Subcutaneous abdominal adipose tissue (tissue), 5 donors: ENCODE measurements at regions not wholly inside any gene's neighbourhood (a gene's known extent, or its start where the extent isn't known, plus 50 kb on each side); places are given as distances from the start of the nearest gene placed in this dataset.

ENCODE experiments used
- H3K27ac ChIP-seq: one replicate; pipeline ENCODE4 v1.7.0; 2013; ENCODE audit warnings: low read depth, mild to moderate bottlenecking, inconsistent platforms, low read length, moderate library complexity
- H3K27me3 ChIP-seq, 5 donors: one replicate each; pipeline ENCODE4 v1.7.0; 2013; ENCODE audit warnings: low read length in 5 of 5, inconsistent platforms in 1 of 5; ENCODE audit not compliant: control insufficient read depth in 5 of 5, insufficient read depth in 4 of 5
- H3K36me3 ChIP-seq, 5 donors: one replicate each; pipeline ENCODE4 v1.7.0; 2013; ENCODE audit warnings: low read length in 5 of 5; ENCODE audit not compliant: control insufficient read depth in 5 of 5, insufficient read depth in 5 of 5
- H3K4me1 ChIP-seq, 5 donors: one replicate each; pipeline ENCODE4 v1.7.0; 2013; ENCODE audit warnings: low read length in 5 of 5, mild to moderate bottlenecking in 3 of 5, moderate library complexity in 1 of 5; ENCODE audit not compliant: control insufficient read depth in 5 of 5, insufficient read depth in 5 of 5
- H3K4me3 ChIP-seq, 5 donors: one replicate each; pipeline ENCODE4 v1.7.0; 2013; ENCODE audit warnings: low read length in 5 of 5, low read depth in 1 of 5
- H3K9ac ChIP-seq, 5 donors: one replicate each; pipeline ENCODE4 v1.7.0; 2013; ENCODE audit warnings: low read length in 5 of 5, mild to moderate bottlenecking in 4 of 5, moderate library complexity in 3 of 5
- H3K9me3 ChIP-seq, 5 donors: one replicate each; pipeline ENCODE4 v1.7.0; 2013; ENCODE audit warnings: low read length in 5 of 5; ENCODE audit not compliant: control insufficient read depth in 5 of 5
- donor health status: healthy.
- donor health status: healthy.
- donor health status: healthy.
- donor health status: healthy.
- donor health status: healthy.

DNA sequence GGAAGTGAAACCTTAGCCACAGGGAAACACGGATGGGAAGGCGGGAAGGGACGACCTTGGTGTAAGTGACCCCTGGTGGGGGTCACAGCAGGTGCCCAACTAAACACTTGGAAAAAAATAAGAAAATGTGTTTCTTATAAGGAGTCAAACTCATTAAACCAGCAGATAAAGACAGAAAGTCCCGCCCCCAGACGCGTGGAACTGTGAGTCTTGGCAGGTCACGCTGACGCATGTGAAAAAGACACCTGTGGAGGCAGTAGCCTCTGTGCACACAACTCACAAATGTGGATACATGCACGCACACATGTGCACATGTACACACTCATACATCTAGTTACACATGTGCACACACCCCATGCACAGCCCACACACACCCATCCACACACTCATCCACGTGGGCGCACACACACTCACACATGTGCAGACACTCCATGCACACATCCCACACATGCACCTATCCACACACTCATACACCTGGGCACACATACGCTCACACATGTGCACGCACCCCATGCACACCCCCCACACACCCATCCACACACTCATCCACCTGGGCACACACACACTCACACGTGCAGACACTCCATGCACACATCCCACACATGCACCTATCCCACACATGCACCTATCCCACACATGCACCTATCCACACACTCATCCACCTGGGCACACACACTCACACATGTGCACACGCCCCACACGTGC, 432.4 kb downstream of the SOX9 start:
- peaks cover 0 to 3% (median 0%) of the 10 kb centered on the region in 5 donors for H3K9me3 ChIP-seq
- H3K4me1 ChIP-seq, result no peaks in the 10 kb centered on the region
- no peak overlapping the region for H3K9ac ChIP-seq
- no peak overlapping the region for H3K27ac ChIP-seq
- H3K4me3 ChIP-seq, result no peak overlapping the region
- H3K27me3 ChIP-seq, result peaks cover 5 to 21% (median 11%) of the 10 kb centered on the region in 5 donors
- no peaks in the 10 kb centered on the region for H3K36me3 ChIP-seq

DNA sequence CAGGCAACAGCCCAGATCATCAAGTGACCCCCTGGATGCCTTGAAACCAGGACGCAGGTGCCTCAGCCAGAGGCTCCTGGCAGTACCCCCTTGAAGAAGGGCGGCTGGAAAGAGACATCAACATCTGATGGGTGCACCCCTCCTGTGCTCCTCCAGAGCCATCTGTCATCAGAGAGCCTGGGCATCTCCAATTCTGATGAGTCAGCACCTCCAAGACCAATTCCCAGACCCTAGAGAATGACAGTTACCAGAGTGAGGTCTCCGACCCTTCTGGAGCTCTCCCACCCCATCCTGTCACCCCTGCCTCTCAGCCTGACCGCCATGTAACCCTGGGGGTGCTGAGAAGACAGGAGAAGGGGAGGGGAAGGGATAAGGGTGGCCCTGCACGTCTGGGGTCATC, 433.7 kb downstream of the SOX9 start:
- H3K9ac ChIP-seq, result no peak overlapping the region
- no peaks in the 10 kb centered on the region for H3K9me3 ChIP-seq
- H3K4me1 ChIP-seq, result no peaks in the 10 kb centered on the region
- peaks cover 5 to 23% (median 11%) of the 10 kb centered on the region in 5 donors for H3K27me3 ChIP-seq
- H3K36me3 ChIP-seq, result no peaks in the 10 kb centered on the region
- no peak overlapping the region for H3K4me3 ChIP-seq
- H3K27ac ChIP-seq, result no peak overlapping the region

DNA sequence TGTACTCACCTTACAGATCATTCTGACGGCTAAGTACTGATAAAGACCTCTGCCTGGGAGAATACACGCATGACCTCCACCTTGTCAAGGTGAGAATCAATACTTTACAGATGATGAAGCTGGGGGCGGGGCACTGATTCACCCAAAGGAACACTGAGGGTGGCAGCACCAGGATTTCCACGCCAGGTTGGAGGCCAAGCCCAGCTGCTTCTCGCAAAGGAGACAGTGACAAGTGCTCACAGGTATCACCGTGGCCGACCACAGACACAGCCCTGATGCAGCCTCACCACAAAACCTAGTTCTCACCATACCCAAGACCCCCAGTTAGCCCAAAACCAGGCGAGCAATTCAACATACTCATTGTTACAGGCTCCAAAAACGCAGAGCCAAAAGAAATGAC, 434.2 kb downstream of the SOX9 start:
- Histone ChIP-seq H3K9me3 (no peaks in the 10 kb centered on the region), H3K4me3 (no peak overlapping the region), H3K9ac (no peak overlapping the region), H3K27me3 (peaks cover 5 to 23% (median 11%) of the 10 kb centered on the region in 5 donors), H3K36me3 (no peaks in the 10 kb centered on the region), H3K4me1 (no peaks in the 10 kb centered on the region), H3K27ac (no peak overlapping the region)

DNA sequence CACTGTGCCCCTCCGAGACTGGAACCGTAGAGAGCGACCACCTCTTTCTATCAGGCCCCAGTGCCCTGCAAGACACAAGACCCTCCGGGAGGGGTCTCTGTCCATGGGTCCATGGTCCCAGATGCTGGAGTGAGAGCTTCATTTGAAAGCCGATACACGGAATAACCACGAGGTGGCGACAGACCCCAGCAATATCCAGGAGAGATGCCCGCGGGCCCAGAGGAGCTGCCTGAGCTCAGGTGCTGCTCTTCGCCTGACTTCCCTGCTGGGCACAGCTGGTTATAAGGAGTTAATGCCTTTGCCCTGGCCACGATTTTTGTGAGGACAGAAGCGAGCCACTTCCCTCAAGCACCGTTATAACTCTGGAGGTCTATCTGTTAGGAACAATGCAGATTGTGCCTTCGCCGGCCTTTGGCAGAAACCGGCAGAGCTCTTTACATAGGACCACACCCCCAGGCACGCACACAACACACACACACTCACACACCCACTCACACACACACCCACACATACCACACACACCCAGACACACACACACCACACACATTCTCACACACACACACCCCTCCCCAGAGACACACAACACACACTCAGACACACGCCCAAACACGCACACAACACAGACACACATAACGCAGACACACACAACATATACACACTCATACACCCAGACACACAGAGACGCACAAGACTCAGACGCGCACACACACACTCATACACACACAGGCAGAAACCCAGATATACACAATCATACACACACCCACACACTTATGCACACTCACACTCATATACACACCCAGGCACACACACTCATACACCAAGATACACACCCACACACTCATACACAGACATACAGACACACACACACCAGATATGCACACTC, 436.4 kb downstream of the SOX9 start:
- Histone ChIP-seq H3K4me1 (no peaks in the 10 kb centered on the region), H3K27ac (no peak overlapping the region)

DNA sequence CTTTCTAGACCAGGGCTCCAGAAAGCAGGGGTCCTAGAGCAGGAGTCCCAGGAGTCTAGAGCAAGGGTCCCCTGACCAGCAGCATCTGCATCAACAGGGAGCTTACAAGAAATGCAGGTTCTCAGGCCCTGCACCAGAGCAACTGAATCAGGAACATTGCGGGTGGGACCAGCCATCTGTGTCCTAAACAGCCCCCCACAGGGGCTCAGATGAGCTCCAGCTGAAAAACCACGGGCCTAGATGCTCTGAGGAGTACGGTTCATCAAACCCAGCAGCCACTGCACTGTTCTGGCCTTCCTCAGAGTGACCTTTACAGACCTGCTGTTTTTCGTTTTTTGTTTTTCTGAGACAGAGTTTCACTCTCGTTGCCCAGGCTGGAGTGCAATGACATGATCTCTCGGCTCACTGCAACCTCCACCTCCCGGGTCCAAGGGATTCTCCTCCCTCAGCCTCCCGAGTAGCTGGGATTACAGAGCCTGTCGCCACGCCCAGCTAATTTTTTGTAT, 438.2 kb downstream of the SOX9 start:
- Histone ChIP-seq H3K27me3 (peaks cover 5 to 25% (median 11%) of the 10 kb centered on the region in 5 donors), H3K4me1 (no peaks in the 10 kb centered on the region), H3K9ac (no peak overlapping the region), H3K27ac (no peak overlapping the region), H3K9me3 (no peaks in the 10 kb centered on the region), H3K4me3 (no peak overlapping the region), H3K36me3 (no peaks in the 10 kb centered on the region)

More for the DNA sequence above, 436.4 kb downstream of the SOX9 start:
- Histone ChIP-seq H3K36me3 (no peaks in the 10 kb centered on the region), H3K27me3 (peaks cover 5 to 28% (median 11%) of the 10 kb centered on the region in 5 donors), H3K4me3 (no peak overlapping the region), H3K9ac (no peak overlapping the region), H3K9me3 (no peaks in the 10 kb centered on the region)

DNA sequence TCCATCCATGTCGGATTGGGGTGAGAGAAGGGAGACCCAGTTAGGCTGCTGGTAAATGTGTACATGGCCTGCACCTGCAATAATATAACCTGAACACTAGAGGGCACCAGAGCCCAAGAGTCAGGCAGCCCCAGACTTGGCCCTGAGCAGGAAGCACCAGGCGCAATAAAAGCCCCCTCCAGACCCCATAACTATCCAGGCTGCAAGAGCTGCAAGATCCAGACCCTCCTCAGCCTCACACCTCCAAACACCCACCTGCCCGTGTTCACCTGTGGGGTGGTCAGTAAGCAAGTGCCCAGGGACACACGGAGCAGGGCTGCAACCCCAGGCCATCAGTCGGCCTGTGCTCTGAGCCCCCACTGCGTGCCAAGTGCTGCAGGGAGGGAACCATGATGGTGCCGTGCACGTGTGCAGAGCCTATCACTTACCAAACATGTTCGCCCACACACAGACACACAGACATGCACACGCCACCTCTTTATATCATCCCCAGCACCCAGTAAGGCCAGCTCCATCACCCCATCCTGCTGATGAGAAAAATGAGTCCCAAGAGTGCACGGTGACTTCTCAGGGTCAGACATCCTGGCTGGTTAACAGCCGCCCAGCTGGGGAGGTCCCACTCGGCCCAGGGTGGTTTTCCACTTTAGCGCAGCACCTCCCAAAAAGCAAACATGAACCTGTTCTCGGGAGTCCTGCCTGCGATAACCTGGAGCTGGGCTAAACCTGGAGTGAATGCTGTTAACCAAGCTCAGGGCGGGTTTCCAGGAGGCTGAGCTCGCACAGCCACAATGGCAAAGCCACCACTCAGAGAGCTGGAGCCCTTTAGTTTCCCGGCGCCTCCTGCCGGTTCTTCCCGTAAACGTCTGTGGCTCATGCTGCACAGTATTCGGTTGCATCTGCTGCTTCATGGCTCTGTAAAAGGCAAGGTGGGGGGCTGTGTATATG, 439.8 kb downstream of the SOX9 start:
- Histone ChIP-seq H3K36me3 (no peaks in the 10 kb centered on the region), H3K27me3 (peaks cover 0 to 17% (median 5%) of the 10 kb centered on the region in 5 donors), H3K4me3 (no peak overlapping the region), H3K9ac (no peak overlapping the region), H3K9me3 (no peaks in the 10 kb centered on the region), H3K27ac (no peak overlapping the region), H3K4me1 (no peaks in the 10 kb centered on the region)

DNA sequence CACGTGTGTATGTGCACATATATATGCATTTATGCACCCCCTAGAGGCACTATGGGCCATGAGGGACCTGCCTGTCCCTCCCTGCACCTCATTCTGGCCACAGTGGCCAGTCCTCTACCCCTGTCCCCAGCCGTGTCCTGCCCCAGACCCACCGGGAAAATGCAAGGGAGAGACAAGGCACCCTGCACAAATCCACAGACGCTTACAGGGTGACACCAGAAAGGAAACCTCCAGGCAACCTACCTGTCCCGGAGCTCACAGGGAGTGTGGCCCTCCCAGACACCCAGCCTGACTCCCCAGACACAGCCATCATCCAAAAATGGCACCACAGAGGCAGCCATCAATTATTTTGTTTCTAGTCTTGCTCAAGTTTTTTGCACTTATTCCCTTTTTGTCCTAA, 440.4 kb downstream of the SOX9 start:
- H3K36me3 ChIP-seq, result no peaks in the 10 kb centered on the region
- H3K27me3 ChIP-seq, result peaks cover 0 to 17% (median 9%) of the 10 kb centered on the region in 5 donors
- H3K4me3 ChIP-seq, result no peak overlapping the region
- H3K9ac ChIP-seq, result no peak overlapping the region
- no peak overlapping the region for H3K27ac ChIP-seq
- no peaks in the 10 kb centered on the region for H3K4me1 ChIP-seq
- H3K9me3 ChIP-seq, result no peaks in the 10 kb centered on the region

DNA sequence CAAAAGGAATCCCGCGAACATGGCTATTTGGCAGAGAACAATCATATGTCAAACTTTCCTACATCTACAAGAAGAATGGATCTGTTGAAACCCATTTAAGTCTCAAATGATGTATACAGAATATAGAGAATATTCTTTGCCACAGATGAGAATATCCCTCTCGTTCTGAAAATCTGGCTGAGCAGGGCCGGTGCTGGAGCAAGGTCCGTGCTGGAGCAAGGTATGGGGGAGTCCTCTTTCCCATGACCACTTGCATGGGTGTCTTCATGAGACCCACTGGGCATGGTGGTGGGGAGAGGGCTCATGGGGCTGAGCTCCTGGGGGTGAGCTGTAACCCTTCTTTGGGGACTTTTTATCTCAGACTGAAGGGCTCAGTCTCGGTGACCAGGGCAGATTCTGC, 440.9 kb downstream of the SOX9 start:
- Histone ChIP-seq H3K4me1 (no peaks in the 10 kb centered on the region), H3K27me3 (peaks cover 0 to 17% (median 9%) of the 10 kb centered on the region in 5 donors), H3K9ac (no peak overlapping the region), H3K9me3 (no peaks in the 10 kb centered on the region), H3K27ac (no peak overlapping the region), H3K36me3 (no peaks in the 10 kb centered on the region), H3K4me3 (no peak overlapping the region)

DNA sequence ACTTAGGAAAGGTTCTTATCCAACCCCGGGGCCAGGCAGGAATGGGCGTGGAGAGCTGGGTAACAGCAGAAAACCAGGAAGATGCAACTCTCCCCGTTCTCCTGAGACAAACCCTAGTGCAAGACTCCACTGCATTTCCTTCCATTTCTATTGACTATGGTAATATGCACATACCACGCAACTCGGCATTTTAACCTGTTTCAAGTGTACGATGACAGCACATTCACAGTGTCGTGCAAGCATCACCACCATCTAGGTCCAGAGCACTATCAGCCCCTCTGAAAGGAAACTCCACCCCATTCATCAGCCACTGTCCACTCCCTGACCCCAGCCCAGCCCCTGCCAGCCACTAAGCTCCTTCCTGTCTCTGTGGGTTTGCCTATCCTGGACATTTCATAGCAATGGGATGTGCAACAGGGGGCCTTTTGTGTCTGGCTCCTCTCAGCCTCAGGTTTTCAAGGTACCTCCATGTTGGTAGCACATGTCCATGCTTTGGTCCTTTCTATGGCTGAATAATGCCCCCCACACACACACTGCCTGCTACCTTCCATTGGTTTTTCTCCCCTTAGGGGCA, 441.9 kb downstream of the SOX9 start:
- Histone ChIP-seq H3K9ac (no peak overlapping the region), H3K27me3 (peaks cover 0 to 13% (median 11%) of the 10 kb centered on the region in 5 donors), H3K4me3 (no peak overlapping the region), H3K36me3 (no peaks in the 10 kb centered on the region), H3K4me1 (no peaks in the 10 kb centered on the region), H3K27ac (no peak overlapping the region), H3K9me3 (no peaks in the 10 kb centered on the region)
